ENCODE measurements at regions not wholly inside any gene's neighbourhood (a gene's known extent, or its start where the extent isn't known, plus 50 kb on each side); places are given as distances from the start of the nearest gene placed in this dataset.

DNA sequence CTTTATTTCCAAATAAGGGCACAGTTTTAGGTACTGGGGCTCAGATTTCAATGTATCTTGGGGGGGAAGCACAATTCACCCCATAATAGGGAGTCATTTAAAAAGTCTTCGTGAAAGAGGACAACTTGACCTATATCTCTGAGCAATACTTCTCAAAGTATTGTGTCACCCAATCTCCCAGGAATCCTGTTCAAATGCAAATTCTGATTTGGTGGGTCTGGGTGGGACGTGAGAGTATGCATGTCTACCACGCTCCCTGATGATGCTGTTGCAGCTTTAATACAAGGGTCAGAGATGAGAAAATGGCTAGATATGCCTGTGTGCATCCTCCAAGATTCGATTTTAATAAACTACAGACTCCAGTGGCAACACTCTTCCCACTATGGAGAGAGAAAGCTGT lies 514.8 kb downstream of the BCOR start:
- DNase-seq (ENCODE audit: low spot score): no peak
- TF ChIP-seq, protein P1, sequence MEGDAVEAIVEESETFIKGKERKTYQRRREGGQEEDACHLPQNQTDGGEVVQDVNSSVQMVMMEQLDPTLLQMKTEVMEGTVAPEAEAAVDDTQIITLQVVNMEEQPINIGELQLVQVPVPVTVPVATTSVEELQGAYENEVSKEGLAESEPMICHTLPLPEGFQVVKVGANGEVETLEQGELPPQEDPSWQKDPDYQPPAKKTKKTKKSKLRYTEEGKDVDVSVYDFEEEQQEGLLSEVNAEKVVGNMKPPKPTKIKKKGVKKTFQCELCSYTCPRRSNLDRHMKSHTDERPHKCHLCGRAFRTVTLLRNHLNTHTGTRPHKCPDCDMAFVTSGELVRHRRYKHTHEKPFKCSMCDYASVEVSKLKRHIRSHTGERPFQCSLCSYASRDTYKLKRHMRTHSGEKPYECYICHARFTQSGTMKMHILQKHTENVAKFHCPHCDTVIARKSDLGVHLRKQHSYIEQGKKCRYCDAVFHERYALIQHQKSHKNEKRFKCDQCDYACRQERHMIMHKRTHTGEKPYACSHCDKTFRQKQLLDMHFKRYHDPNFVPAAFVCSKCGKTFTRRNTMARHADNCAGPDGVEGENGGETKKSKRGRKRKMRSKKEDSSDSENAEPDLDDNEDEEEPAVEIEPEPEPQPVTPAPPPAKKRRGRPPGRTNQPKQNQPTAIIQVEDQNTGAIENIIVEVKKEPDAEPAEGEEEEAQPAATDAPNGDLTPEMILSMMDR (IDR thresholded peaks at IDR 0.05; ENCODE audit: extremely low read depth, missing control alignments): no peak

DNA sequence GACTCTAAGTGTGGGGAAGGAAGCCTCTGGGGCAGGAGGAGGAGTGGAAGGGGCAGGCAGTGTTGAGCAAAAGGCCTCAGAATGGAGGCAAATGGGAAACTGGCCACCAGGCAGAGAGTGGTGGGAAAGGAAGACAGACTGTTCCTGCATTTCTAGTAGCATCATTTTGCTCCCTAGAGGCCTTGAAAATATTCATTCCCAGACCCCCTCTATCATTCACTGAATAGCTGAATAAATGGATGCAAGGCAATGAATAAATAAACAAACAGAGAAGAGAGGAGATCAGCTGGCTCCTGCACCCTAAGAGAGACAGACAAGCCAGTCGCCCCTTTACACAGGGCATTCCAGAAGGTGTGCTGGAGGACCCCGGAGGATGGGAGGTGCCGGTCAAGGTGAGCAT lies 511.9 kb downstream of the BCOR start:
- no peak for DNase-seq (ENCODE audit: low spot score)

DNA sequence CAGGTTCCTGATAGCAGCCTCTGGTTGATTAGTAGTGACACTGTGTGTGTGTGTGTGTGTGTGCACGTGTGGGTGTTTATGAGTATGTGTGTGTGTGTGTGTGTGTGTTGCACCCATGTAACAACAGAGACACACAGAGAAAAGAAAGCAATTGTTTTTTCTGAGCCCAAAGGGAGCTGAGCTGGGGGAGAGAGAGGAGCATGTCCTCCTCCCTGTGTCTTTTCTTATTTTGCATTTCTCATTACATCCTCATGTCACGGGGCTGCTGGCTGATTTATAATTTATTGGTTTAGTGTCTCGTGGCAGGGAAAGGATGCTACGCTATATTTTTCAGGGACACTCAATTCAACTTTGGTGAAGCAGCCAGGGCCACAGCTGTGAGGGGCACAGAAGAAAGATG lies 511.4 kb downstream of the BCOR start:
- TF ChIP-seq, protein P1 (IDR thresholded peaks at IDR 0.05; ENCODE audit: extremely low read depth, missing control alignments): no peak
- no peak for DNase-seq (ENCODE audit: low spot score)

More for the DNA sequence above, 511.9 kb downstream of the BCOR start:
- TF ChIP-seq, protein P1 (IDR thresholded peaks at IDR 0.05; ENCODE audit: extremely low read depth, missing control alignments): no peak

DNA sequence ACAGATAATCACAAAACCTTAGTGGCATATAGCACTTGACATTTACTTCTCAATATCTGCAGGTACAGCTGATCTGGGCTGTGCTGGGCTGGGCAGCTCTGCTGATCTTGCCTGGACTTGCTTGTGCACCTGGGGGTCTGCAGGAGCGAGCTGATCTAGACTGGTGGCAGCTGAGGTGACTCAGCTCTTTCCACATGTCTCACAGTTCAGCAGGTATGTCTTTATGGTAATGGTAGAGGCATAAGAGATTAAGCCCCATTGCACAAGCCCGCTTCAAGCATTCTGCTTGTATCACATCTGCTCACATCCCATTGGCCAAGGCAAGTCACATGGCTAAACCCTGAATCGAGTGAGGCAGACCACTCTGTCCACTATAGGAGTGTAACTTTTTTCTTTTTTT lies 506.7 kb downstream of the BCOR start:
- no peak for DNase-seq (ENCODE audit: low spot score)
- TF ChIP-seq, protein P1 (IDR thresholded peaks at IDR 0.05; ENCODE audit: extremely low read depth, missing control alignments): no peak

DNA sequence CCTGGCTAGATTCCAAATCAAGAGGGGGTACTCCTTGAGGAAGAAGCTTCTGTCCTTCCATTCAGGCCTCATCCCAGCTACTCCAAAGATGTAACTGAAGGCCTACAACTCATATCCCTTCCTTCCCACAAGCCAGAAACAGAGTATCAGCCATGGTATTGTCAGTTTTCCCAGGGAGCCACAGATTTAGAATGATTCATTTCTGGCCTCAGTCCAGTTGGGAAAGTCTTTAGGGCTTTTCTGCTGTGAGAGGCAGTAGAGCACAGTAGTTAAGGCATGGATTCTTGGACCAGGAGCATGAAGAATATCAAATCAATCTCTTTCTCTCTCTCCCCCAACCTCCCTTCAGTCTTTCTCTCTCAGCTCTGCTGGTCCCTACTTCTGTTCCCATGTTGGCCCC lies 505.0 kb downstream of the BCOR start:
- TF ChIP-seq, protein P1 (IDR thresholded peaks at IDR 0.05; ENCODE audit: extremely low read depth, missing control alignments): no peak
- no peak for DNase-seq (ENCODE audit: low spot score)

DNA sequence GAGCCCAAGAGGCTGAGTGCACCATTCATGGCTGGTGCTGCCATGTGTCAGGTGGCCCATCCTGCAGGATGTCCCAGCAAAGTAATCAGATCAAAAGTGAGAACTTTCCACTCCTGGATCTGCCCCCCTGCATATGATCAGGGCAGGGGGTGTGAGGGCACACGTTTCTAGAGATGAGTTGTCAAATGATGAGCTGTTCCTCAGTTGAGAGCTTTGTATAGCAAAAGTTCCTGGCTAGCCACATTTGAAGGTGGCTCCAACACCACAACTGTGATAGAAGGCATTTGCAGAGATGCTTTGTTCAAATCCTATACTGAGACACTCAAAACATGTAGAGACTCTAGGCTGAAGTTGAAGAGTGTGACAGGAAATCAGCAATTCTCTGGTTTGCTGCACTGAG lies 501.8 kb downstream of the BCOR start:
- TF ChIP-seq, protein P1 (IDR thresholded peaks at IDR 0.05; ENCODE audit: extremely low read depth, missing control alignments): no peak
- no peak for DNase-seq (ENCODE audit: low spot score)

DNA sequence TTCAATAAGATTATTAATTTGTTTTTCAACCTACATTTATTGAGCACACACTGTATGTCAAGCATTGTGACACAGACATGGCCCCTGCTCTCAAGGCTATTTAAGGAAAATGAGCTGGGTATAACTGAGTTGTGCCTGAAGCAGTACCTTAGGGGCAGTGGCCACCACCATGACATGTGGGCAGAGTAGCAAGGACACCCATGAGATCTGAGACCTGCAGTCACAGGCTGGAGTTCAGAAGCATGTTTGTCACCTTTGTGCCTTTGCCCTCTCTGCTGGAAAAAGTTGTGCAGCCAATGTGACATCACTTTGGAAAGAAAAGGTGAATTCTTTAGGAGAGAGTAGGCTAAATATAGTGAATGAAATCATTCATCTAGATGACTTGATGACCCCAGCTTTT lies 501.3 kb downstream of the BCOR start:
- no peak for DNase-seq (ENCODE audit: low spot score)
- TF ChIP-seq, protein P1 (IDR thresholded peaks at IDR 0.05; ENCODE audit: extremely low read depth, missing control alignments): no peak
